Stimulated activated CD8-positive, alpha-beta memory T cell treated with anti-CD3 and anti-CD28 coated beads, Interleukin-2, amount 100 ng/mL, for 1 hour (primary cell): ENCODE measurements at regions not wholly inside any gene's neighbourhood (a gene's known extent, or its start where the extent isn't known, plus 50 kb on each side); places are given as distances from the start of the nearest gene placed in this dataset.

Experiments
- DNase-seq, 2 donors: peaks; one replicate each; pipeline ENCODE4 v3.0.0-alpha.2; 2020; ENCODE audit warnings: low read depth in 2 of 2

DNA sequence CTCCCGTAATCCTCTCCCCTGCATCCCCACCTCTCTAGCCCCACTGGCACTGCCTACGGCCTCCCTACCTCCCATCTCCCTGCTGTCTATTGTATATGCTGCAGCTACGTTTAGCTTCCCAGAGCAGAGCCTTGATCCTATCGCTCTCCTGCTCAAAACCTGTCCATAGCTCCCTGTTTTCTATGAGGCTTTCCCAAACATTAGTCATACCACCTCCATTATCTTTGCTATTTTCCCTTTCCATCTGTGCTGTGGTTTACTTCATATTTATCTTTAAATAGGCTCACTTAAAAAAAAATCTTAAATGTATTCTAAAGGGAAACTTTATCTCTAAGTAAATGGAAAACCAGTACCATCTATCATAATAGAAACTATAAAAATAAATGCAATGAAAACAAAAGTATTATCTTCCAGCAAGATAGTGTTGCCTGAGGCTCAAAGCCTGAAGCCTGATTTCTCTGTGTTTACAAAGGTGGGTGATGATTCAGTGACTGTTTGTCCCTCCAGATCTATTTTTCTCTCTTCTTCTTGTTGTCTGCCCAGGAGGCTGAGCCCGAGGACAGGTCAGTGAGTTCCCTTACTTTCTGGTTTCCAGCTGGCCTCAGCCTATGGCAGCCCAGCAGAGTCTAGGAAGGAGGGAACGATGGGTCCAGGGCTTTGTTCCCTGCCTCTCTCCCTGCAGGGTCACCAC is 397.1 kb upstream of the CFAP20DC start:
- DNase-seq = no peak

DNA sequence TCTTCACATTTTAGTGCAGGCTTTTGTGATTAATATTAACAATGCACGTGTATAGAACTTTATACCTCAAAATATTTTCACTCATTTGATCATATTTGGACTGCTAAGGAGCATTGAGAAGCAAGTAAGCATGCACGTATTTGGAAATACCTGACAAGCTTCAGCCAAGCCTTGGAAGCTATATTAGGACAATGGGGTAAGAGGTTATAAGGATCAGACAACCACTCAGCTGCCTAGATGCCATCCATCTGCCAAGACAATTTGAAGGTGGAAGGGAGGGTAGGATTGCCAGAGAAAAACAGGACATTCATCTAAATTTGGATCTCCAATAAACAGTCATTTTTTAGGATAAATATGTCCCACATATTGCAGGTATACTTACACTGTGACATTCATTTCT is 394.9 kb upstream of the CFAP20DC start:
- no peak for DNase-seq

DNA sequence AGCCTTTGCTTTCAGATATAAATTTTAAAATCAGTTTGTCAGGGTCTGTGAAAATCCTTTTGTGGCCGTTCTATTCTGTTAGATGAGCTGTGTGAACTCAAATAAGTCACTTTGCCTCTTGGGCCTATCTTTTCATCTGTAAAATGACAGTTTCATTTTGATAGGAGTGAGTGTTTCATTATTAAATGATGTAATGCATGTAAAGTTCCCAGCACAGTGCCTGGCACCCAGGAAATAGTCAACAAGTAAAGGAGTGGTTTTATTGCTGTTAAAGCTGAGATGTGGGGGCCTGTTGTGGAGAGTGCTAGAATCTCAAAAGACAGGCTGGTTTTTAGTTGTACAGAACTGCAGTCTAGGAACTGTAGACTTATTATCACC is 394.5 kb upstream of the CFAP20DC start:
- no peak for DNase-seq

DNA sequence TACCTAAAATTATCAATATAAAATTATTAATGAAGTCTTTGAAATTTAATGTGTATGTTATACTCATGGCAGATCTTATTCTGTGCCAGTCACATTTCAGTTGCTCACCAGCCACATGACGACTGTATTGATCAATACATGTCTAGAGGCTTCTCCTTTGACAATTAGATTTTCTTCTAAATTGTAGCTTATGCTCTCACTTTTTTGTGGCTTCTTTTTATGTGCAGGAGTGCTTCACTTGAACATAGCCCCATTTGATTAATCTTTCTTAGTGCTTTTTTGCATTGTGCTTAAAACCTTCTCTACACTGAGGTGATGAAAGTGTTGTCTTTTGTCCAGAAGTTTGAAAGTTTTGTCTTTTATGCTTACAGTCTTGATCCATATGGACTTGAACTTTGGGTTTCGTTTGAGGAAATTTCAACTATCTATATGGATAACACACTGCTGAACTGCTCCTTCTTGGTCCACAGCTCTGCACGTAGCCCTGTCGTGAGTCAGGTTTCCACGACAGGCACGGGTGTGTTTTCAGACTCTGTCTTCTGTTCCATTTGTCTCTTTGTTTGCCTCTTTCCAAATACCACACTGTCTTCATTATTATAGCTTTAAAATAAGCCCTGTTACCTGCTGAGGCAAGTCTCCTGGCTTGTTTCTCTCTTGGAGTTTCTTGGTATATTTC is 393.9 kb upstream of the CFAP20DC start:
- DNase-seq = no peak

DNA sequence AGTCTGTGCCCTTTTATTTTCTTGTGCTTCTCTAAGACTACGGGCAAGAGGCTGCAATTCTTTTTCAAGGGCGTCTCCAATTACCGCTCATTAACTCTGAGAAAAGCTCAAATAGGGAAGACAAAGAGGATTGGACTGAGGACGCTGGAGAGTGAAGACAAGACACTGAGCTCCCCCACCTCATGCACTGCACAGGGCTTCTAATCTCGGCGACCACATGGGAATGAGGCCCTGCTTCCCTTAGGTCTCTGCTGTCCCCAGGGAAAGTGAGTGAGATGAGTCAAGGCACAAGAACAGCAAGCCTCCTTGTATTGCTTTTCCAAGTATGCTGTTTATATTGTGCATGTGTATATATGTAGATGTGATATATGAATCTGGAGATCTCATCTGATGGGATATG is 392.2 kb upstream of the CFAP20DC start:
- no peak for DNase-seq

DNA sequence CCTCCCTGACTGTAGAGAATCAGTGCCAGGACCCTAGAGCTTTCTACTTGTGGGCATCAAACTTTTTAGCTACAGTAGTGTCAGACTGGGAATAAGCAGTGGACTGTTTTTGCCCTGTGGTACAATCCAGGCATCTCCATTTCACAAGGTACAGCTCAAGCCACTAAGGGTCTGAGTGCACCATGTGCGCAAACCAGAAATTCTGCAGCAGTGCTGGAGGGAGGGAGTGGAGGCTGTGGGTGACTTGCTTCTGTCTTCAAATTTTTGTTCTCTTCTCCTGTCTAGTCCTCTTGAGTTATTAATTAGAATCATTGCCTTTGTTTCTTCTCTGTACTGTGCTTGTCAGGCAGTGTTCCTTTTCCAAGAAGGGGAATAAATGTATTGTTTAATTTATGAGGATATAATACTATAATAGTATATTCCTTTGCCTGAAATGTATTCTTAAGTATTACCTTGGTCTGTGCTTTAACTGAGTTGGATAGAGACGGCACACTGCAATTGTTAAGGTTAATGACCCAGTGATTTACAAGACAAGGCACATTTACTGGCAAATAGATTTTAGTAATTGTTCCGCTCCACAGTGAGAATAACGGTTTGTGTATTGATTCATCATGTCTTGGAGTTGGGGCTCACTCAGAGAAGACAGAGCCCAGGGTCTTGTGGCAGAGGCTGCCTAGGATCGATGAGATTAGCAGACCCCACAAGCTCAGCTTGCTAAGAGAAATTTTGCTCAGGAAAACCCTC is 390.6 kb upstream of the CFAP20DC start:
- DNase-seq = no peak

DNA sequence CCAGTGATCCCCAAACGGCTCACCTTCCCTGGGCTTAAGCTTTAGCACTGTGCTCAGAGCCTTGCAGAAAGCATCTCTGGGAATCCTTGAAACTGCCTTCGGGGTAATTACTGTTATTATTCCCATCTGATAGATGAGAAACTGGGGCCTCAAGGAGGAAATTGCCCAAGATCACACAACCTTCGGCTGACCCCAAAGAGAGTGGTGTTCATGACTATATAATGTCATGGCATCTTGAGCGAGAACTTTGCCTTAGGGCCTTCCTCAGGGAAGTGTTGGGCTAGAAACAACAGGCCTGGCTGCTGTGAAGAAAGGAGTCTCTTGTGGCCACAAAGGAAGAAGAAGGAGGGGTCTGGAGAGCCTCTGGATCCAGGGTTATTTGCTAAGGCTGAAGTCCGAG is 388.7 kb upstream of the CFAP20DC start:
- DNase-seq = no peak

DNA sequence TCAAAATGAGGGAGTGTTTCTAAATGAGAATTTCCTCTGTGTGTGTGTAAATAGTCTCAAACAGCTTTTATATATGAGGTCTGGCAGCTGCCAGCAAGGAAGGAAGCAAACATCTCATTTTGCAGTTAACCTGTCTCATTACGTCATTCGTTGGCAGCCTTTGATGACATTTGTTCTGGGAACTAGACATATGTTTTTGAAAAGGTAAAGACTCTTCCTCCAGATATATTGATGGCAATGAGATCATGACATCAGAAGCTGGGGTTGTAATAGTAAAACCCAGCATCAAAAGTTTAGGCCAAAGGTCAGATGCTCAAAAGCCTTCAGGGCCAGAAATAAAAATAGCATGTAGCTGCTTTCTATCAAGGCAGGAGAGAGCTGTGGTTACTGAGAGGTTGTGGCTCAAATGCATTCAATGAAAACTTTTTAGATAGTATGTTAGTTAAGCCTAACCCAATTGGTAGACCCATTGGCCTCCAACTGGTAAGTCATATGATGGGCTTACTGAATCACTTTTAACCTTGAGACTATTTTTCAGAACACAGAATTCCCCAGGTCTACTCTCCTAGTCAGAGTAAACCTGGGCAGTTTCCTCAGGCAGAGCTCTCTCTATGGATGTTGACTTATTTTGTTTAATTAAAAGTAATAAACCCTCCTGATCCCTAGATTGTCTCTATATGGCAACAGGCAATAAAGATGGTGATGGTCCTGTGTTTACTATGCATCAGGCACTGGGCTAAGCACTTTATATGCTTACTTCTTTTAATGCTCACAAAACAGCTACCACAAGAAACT is 386.5 kb upstream of the CFAP20DC start:
- DNase-seq = no peak

DNA sequence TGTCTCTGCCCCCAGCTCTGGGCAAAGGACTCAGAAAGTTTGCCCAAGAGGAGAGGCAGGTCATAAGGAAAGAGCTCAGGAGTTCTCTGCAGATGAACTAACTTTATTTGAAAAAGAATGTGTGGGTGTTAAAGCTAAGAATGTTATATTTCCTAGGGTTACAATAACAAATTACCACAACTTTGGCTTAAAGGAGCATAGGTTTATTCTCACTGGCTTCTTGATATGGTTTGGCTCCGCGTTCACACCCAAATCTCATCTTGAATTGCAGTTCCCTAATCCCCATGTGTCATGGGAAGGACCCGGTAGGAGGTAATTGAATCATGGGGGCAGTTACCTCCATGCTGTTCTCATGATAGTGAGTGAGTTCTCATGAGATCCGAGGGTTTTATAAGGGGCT is 383.7 kb upstream of the CFAP20DC start:
- no peak for DNase-seq

DNA sequence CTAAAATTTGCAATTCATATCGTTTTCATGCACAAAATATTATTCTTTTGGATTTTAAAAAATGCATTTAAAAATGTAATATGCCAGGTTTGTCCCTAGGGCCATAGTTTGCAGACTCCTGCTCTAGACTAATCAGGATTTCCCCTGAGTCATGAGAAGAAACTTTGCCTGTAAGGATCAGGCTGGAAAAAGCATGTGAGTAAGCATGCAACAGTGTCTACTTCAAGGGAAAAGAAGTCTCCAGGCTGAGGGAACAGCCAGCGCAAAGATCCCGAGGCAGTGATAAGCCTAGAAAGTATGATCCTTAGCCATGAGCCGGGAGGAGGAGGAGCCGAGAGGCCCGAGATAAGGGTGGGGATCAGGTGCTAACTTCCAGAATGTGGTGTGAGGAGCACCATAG is 382.8 kb upstream of the CFAP20DC start:
- DNase-seq = no peak

DNA sequence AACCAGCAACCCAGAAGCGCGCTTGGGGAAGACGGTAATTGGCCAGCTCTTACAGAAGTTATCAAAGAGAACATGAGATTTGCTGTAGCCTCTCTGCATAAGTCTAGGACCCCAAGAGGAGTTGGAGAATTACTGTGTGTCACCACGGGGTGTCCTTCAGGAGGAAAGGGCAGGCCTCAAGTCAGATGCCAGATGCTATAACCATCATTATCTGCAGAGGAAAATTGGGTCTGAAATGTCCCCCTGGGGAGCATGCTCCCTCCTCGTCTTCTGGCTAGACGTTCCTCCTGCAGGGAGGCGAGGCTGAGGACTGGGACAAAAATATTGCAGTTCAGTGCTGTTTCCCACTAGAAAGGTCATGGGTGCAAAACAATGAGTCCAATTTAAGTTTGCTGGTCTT is 380.5 kb upstream of the CFAP20DC start:
- no peak for DNase-seq

DNA sequence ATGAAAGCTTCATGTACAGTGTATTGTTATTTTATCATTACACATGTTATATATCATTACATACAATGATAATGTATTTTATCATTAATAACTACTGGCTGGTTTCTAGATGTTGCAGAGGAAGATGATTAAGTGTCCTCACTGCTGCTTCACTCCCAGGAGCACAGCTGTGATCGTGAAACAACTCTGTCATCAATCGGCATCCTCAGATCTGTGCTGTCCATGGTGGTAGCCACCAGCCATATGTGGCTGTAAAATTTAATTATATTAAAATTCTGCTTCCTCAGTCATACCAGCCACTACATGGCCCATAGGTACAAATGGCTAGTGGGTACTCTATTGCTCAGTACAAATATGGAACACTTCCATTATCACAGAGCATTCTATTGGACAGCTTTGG is 379.4 kb upstream of the CFAP20DC start:
- no peak for DNase-seq

DNA sequence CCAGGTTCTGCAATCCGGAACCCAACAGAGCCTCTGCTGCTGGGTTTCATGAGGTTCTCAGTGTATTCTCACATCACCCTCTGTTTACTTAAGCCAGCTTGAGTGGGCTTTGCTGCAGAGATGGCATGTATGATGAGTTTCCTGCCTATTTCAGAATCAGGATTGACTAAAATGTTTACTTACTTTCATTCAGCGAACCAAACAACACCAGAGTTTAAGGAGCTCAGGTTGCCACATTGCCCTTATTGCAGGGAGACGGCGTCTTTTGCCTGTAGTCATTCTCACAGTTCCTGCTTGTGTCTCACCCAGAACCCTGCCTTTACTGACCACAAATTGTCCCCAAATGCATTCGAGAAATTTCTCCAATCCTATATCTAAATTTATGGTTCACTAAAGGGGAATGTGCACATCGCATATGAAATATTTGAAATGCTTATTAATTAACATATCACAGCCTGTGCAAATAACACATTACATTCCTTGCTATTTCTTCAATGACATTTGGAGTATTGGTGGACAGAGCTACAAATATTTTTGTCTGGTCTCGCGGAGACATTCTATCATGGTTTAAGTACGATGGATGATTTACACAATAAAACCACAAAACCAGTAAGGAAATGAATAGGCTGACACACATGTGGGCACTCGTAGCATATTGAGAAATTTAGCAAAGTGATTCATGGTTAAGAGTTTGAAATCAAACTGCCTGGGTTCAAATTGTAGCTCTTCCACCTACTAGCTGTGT is 377.2 kb upstream of the CFAP20DC start:
- no peak for DNase-seq

DNA sequence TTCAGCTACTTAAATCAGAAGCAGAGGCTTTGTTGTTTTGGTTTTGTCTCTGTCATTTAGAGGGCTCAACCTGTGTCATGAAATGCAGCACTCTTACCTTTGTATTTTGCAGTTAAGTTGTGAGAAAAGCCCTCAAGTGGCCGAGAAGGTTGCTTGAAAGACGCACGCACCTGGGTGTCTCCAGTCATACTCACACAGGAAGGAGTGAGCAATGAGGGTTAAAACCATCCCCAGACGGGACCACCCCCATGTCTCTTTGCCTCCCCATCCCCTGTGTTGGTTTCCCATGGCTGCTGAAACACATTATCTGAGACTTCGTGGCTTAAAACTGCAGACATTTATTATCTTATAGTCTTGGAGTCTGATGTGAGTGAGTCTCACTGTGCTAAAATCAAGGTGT is 376.1 kb upstream of the CFAP20DC start:
- peak in 1 of 2 donors; percentile 3 for DNase-seq

DNA sequence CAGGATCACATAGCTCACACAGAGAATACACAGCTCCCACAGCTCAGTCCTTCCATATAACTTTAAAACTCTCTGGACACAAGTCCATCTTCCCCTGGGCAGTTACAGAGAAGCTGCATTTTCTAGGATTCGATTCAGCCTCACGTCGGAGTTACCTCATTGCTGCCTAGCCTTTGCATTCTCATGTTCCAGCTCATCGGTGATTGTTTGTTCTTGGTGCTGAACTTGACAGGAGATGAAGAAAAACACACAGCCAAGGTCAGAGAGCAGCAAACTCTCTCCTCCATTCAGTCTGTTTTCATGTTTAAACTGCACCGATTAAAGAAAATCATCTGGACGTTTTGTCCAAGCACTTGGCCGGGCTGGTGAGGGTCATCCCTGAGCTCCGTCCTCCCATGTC is 375.5 kb upstream of the CFAP20DC start:
- no peak for DNase-seq

DNA sequence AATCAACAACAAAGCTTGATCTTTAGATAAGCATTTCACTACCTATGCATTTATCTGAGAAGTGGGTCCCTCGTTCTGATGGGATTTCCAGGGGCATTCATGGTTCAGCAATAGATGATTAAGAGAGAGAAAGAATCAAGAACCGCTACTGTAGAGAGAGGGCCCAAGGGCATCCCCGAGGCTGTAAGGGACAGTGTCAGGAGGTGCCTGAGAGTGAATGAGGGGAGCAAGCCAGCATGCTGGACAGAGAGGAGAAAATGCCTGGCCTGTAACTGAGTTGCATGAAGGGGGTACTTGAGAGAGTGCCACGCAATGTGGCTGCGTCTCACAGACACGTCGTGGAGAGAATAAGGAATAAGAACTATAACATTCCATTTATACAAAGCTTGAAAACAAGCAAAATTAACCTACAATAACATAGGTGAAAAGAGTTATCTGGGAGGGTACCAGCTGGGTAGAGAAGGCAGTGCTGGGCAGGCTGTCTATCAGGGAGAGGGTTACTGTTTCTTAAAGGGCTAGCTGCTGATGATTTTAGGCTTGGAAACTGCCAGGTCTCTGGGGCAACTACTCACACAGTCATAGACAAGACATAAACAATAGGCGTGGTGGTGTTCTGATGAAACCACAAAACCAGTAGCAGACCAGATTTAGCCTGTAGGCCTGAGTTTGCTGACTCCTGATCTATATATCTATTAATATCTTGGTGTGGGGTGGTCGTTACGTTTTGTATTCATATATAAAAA is 374.6 kb upstream of the CFAP20DC start:
- no peak for DNase-seq

DNA sequence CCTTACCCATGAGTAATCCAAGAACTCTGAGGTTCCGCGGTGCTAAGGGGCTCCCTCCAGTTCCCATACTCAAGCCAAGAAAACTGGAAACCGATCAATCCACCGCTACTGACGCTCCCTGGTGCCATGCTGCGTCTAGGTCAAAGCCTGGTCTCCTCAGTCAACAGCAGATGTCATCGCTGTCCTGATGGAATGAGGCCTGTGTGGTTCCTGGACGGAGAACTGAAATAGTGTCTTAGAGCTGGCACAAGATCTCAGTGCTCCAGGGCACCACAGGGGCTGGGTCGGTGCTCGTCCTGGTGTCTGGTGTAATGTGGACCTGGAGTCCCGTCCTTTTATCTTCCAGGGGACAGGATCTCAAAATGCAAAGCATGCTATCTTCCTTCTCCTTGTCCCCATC is 373.9 kb upstream of the CFAP20DC start:
- no peak for DNase-seq

DNA sequence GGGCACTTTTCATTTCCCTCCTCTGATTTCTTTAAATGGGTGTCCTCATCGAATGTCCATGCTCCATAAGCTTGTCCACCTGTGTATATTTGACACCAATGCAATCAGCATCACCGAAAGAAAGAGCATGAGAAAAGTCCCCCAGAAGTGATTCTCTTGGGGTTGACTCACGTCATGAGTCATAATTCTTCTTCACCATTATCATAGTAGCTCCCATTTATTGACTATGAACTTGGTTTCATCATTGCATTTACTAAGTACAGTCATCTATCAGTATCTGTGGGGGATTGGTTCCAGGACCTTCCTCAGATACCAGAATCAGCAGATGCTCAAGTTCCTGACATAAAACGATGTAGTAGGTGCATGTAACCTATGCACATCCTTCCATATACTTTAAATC is 372.5 kb upstream of the CFAP20DC start:
- no peak for DNase-seq

DNA sequence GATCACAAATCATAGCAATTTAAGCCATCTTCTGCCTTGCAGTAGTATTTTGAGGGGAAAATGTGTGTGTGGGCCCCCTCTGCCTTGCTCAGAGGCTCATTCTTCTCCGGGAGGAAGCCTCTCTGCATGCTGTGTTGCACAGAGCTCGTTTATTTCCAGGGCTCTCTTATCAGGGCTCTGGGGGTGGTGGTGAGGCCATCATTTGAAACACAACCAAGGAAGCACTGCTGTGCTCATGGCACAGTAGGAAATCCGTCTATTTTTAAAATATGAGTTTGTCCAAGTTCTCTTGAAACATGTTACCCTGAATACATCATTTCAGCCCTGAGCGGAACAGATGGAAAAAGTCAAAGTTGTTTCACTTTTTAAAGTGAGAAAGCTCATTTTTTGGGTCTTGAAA is 369.0 kb upstream of the CFAP20DC start:
- no peak for DNase-seq

DNA sequence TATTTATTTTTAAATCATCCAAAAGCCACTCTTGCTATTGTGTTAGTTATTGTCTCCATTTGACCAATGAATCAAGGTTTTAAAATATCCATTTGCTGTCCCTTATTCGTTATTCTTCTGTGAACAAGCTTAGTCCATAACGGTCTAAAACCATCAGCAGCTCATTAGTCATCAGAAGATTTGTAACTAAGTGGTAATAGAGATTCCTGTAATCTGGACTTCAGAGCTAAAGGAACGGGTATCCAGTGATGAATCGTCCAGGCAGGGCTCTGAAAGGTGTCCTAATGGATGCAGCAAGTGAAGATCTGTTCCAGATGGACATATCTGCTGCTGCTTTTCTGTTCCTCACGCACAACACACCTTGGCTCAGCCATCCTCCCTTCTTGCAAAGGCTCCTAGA is 362.7 kb upstream of the CFAP20DC start:
- DNase-seq = no peak

DNA sequence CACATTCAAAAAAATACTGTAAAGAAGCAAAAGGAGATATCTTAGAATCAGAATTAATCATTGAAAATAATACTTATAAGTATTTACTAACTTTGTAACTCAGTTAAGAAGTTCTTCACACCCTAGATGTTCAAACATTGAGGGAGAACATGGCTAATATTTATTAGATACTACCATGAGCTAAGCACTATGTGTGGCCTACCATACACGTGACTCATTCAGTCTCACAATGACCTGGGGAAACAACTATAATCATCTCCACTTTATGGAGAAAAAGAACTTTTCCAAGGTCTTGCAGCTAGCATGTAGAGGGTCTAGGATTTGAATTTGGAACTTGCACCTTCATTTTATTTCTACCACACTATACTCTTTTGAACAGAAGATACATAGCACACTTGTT is 361.9 kb upstream of the CFAP20DC start:
- no peak for DNase-seq
